ENCODE measurements at regions not wholly inside any gene's neighbourhood (a gene's known extent, or its start where the extent isn't known, plus 50 kb on each side); places are given as distances from the start of the nearest gene placed in this dataset.

GRCh38 chr20:16166737-16167136 is 406.5 kb downstream of the KIF16B start:
- TF ChIP-seq, protein P1, sequence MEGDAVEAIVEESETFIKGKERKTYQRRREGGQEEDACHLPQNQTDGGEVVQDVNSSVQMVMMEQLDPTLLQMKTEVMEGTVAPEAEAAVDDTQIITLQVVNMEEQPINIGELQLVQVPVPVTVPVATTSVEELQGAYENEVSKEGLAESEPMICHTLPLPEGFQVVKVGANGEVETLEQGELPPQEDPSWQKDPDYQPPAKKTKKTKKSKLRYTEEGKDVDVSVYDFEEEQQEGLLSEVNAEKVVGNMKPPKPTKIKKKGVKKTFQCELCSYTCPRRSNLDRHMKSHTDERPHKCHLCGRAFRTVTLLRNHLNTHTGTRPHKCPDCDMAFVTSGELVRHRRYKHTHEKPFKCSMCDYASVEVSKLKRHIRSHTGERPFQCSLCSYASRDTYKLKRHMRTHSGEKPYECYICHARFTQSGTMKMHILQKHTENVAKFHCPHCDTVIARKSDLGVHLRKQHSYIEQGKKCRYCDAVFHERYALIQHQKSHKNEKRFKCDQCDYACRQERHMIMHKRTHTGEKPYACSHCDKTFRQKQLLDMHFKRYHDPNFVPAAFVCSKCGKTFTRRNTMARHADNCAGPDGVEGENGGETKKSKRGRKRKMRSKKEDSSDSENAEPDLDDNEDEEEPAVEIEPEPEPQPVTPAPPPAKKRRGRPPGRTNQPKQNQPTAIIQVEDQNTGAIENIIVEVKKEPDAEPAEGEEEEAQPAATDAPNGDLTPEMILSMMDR (conservative IDR thresholded peaks at IDR 0.05 in 1 of 2, IDR thresholded peaks at IDR 0.05 in 1 of 2; ENCODE audit: extremely low read depth in 1 of 2, insufficient read depth in 1 of 2, low read depth in 1 of 2, low read length in 2 of 2), result no peak
- no peak for TF ChIP-seq EZH2 (IDR thresholded peaks at IDR 0.05; ENCODE audit: borderline replicate concordance, low read length)
